G401 (cell line): ENCODE measurements at regions not wholly inside any gene's neighbourhood (a gene's known extent, or its start where the extent isn't known, plus 50 kb on each side); places are given as distances from the start of the nearest gene placed in this dataset.
"Not testable (repeated sequence)": the region's sequence is repeated elsewhere in the genome, so short reads cannot be mapped to it uniquely, and the experiment has no call there.

Source experiments
- DNase-seq: peaks from one replicate; pipeline ENCODE4 v3.0.0-alpha.2; 2015; ENCODE audit warnings: low spot score
- in situ Hi-C: cut with HindIII; loops from 2 replicates; pipeline ENCODE4 v1.10.0; 2016; ENCODE audit warnings: low sequenced_read_pairs, mixed read lengths

DNA sequence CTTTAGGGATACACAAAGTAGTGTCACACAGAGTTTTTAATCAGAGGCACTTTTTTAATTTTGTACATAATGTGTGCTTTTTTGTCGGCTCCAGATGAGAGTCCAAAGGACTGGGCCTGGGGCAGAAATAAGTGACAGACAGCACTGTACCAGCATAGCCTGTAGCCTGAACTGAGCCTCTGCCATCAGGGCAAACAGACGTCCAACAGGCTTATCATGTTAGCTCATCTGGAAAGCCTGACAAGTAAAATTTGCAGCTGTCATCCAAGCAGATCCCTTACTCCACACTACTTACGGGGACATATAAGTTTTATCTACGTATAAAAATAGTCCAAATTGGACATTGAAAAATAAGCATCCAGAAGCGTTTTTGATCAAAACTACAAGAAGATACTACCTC is 233.1 kb upstream of the GAS1 start:
- no peak for DNase-seq
- in situ Hi-C loops: no loop called here

DNA sequence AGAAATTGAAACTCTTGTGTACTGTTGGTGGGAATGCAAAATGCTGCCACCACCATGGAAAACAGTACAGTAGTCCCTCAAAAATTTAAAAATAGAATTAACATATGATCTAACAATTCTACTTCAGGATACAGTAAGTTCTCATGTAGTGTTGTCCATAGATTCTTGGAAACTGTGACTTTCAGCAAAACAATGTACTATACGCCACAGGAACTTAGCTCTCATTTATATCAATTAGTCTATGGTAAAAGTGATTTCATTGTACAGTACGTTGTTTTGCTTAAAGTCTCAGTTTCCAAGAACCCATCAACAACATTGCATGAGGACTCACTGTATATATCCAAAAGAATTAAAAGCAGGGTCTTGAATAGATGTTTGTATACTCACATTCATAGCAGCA is 233.5 kb upstream of the GAS1 start:
- DNase-seq: no peak
- in situ Hi-C loops: no loop called here

DNA sequence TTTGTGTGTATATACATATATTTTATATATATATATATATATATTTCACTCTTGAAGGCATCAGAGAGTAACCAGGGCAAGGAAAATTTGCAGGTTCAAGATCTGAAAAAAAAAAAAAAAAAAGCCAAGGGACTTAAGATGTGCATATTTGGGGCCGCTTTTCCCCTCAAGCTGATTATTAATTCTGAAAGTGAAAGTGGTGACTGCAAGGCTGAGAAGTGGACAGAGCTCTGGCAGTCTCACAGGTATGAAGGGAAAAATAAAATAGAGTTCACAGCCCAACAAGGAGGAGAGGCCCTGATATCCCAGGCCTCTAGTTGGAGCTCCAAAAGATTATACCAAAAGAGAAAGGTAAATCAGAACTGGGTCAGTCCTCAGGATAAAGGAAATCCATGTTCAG is 234.4 kb upstream of the GAS1 start:
- in situ Hi-C loops: no loop called here
- no peak for DNase-seq

DNA sequence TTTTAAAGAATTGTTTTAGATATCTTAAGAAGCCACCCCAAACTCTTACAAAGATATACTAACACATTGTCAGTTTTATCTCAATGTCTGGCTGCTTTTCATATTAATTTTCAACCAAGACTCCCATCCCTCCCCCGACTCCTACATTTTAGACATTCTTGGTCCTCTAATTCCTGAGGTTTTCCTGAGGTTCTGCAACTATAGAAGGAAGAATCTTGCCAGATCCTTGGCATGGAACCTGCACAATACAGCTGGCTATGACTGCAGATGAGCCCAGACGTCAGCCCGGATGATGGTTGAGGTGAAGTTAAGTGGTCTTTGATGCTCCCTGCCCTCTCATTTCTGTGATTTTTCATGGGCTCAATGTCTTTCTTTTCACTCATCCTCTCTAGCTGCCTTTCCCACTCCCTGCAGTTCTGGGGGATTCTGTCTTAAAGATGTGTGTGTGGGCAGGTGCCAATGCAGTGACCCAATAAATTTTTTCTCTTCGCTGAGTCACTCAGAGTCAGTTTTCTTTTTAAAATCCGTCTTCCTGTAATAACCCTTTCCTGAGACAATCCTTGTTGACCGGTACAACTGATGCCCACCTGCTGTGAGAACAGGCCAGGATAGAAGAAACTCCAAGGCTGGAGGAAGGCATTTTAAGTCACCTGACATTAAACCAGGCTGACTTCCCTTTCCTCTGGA is 237.8 kb upstream of the GAS1 start:
- in situ Hi-C loops: no loop called here
- no peak for DNase-seq

DNA sequence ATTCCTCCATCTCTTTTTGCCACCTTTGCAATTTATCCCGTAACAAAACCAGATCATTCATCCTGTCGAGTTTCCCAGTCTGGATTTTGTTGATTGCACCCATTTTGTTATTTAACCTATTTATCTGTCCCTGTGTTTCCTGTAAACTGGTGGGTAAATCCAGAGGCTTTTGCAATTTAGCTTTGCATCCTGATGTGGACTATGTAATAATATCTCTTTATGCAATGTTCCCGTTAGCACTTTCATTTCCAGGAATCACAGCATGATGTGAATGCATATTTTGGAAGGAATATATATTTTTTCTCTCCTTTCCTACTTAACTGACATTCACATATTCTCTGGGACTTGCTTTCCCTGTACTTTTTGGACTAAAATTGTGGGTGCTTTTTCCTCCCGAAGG is 240.3 kb upstream of the GAS1 start:
- in situ Hi-C loops: no loop called here
- DNase-seq: no peak

DNA sequence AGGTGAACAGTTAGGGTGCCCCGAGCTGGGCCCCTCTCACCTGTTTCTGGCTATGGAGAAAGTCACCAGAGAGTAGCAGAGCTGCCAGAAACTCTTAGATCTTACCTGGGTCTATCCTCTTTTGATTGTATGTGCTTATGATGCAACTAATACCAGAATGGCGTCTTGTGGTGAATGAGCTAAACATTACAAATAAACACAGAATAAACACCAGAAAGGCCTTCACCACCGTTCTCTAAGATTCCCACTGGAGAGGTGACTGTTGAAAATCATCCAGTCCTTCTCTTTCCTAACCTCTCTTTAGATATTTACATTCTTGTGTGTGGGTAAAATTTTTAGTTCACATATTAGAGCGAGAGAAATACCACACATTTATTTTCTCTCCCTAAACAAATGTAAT is 241.7 kb upstream of the GAS1 start:
- in situ Hi-C loops: no loop called here
- no peak for DNase-seq

DNA sequence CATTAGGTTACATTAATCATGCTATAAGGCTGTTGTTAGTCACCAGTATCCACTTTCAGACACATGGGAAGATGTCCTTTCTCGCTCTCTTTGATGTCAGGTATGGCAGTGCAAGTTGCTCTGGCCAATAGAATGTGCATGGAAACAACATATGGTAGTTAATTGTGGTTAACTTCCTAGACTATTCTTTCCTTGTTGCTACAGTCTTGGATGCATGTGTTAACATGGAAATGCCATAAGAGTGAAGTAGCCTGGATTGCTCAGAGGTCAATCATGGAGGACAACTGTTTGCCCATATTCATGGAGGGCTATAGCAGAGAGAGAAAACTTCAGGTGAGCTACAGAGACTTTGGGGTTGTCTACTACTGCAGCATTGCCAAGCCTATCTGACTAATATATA is 245.8 kb upstream of the GAS1 start:
- in situ Hi-C loops: no loop called here
- no peak for DNase-seq

DNA sequence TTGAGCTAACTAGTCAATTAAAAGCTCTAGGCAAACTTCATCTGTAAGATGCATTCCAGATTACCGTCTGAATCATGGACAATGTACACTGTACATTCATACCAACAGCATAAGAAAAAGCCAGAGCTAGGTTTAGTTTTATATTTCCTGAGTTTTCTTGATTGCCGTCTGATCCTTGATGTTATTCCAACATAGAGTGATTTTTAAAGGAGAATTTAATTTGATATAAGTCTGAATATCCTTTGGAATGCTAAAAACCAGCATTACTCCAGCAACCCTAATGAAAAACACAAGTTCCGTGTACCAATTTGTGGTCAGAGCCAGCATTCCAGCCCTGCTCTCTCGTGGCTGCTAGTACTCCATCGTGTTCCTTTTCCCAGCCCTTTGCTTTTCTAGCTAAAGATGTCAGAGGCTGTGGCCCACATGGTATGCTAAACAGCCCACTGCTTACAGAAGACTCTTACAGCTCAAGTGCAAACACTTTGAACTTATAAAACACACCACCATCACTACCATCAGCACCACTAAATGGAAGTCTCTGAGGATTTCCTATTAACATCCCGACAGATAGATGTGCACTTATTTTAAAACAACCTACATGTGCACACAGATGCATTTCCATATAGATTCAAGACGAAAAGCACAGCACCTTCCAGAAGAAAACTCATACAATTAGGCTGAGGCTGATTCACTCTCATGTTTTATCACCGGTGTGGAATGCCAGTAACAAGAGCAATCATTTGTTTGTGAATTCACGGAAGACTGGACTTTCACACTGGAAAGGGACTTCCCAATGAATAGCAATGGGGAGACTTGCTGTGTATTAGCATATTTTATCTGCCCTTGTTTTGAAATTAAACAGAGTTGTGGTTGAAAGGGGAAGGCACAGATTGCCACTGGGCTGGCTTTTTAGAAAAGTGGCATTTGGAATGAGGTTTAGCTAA is 246.9 kb upstream of the GAS1 start:
- in situ Hi-C loops: no loop called here
- no peak for DNase-seq

DNA sequence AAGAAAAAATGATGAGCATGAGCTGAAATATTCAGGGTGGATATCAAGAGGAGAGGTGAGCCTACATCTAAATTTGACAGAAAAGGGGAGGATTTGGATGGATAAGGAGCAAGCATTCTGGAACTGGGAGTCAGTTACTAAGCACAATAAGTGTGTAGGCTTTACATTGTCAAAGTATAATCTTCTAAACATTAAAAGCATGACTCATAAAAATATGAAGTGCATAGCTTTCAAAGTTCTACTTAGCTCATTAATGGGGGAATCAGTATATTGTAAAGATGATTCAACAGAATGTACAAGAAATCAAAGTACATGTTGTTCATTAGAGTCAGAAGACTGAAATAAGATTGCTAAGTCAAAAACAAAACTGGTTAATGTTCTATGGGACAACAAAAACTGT is 248.0 kb upstream of the GAS1 start:
- in situ Hi-C loops: no loop called here
- no peak for DNase-seq

DNA sequence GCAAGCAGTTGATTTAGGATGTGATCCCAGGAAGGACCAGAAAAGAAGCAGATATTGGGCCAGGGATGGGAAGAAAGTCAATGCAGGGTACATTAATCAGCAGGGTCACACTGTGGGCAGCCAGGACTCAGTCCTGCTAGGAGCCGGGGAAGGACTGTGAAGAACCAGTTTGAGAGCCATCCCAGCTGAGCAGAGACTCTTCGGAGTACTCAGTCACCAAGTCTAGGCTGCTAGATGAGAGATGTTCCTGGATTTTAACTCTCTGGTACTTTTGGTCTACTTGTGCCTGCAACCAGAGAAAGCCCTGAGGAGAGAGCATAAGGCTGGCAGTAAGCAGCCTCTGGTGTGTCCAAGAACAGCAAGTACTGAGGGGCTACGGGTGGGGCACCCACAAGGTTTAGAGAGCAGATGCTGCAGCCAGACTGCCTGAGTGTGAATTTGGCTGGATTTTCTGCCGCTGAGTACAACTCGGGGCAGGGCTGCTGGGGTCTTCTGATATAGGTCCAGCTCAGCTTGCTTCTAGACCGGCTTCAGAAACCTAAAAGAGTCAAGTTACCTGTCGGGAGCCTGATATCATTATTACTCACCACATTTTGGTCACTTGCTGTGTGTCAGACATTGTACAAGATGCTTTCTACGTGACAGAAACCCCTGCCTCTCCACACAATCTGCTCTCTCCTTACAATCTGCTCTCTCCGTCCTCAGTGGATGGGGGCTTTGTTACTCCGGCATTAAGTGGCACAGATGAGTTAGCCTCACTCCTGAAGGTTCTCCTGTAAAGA is 250.2 kb upstream of the GAS1 start:
- in situ Hi-C loops: no loop called here

DNA sequence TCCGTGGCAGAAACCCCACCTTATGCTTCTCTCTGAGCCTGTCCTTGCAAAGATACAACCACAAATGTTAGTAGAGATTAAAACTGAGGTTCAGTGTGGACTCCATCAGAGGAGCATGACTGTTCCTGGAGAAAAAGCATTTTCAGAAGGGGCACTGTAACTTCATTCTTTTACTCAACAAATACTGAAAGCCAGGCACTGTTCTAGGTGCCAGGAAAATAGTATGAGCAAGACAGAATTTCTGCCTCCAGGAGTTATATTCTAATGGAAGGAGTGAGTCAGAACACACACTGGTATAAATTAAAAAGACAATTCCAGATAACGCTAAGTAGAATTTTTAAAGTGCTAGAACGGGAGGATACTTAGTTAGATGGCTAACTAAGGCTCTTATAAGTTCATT is 251.4 kb upstream of the GAS1 start:
- in situ Hi-C loops: no loop called here
- no peak for DNase-seq

More for the DNA sequence above, 250.2 kb upstream of the GAS1 start:
- no peak for DNase-seq

DNA sequence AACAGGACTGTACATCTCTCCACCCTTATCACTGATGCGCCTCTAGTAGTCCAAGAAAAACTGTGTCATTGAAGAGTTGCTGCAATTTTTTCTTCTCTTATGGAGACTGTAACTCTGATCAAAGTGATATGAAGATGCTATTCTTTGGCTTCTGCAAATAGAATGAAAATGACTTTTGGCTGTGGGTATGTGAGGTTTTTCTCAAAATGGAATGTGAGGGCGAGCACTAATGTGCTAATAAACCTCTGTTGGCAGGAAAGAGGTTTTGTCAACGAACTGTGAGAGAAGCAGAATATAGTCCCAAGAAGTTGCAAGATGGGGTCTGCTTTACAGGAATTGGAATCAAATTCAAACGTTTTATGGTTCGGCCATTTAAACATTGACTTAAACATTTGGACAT is 252.0 kb upstream of the GAS1 start:
- in situ Hi-C loops: no loop called here
- DNase-seq: no peak

DNA sequence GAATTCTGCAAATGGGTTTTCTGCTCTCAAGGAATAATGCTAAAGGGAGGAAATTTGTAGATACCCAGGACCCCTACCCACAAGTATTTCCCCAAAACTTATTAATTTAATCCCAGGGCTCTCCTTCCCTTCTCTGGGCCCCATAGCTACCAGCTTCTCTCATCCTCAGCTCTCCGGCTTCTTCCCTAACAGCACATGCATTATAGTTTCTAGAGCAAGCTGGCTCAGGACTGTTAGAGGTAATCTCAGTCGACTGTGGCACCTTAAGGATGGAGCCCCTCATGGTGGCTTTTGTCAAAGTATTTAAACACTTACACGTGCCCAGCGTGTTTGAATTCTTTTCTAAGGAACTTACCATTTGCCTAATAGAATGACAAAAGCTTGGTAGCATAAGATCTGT is 252.5 kb upstream of the GAS1 start:
- in situ Hi-C loops: no loop called here

DNA sequence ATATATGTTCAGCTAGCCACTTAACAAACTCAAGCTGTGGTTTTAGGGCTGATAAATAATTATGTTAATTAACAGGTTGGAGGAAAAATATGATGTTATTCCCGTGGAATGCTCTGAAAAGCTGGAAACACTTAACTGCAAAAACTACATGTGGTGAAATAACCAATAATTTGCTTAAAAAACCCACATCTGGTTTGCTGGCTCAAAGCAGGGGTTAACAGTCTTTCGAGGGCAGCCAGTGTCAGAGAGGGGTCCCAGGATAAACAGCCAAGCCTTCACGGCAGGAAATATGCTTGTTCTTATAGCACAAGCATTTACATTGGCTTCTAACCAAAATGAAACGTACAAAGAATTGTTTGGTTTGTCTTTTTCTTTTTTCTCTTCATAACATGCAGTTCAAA is 254.0 kb upstream of the GAS1 start:
- no peak for DNase-seq
- in situ Hi-C loops: no loop called here

More for the DNA sequence above, 252.5 kb upstream of the GAS1 start:
- no peak for DNase-seq

DNA sequence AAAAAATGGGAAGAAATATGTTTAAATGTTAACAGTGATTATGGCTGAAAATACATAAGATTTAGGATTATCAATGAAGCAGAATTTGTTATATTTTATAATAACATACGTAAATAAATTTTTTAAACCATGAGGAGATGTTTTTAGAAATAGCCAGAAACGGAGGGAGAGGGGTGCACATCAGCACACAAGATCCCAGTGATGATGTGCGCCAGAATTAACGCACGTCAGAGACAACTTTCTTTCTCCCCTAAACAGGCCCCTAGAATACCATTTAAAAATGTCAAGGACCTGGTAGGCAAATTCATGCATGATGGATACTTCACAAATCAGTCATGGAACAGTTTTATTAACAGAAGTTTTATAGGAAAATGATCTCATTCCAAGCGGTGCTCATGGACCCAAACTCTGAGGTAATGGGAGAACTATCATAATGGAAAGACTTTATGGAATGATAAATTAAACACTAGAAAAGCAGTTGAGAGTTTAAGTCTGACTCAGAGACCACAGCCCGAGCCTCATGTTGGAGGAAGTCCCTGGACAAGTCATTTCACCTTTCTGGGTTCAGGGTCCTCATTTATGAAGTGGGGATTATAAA is 258.9 kb upstream of the GAS1 start:
- in situ Hi-C loops: no loop called here
- DNase-seq: no peak

DNA sequence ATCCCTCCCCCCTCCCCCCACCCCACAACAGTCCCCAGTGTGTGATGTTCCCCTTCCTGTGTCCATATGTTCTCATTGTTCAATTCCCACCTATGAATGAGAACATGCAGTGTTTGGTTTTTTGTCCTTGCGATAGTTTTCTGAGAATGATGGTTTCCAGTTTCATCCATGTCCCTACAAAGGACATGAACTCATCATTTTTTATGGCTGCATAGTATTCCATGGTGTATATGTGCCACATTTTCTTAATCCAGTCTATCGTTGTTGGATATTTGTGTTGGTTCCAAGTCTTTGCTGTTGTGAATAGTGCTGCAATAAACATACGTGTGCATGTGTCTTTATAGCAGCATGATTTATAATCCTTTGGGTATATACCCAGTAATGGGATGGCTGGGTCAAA is 263.4 kb upstream of the GAS1 start:
- in situ Hi-C loops, DNase-seq: not testable (repeated sequence)

DNA sequence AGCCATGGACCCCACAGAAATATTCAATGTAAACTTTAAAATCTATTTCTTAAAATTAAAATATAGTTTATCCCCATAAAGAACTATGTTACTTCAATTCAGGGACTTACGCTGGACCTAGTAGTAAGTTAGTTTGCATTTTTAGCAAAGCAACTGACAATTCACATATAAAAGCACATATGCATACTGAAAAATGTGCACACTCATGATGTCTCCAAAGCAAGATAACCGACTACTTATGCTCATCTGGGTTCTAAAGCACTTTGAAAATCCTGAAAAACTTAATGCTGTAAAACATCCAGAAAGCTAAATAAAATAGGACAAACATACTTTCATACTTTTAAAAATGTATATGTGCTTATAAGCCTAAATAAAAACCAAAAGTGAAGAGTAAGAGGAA is 264.4 kb upstream of the GAS1 start:
- in situ Hi-C loops: no loop called here
- no peak for DNase-seq

DNA sequence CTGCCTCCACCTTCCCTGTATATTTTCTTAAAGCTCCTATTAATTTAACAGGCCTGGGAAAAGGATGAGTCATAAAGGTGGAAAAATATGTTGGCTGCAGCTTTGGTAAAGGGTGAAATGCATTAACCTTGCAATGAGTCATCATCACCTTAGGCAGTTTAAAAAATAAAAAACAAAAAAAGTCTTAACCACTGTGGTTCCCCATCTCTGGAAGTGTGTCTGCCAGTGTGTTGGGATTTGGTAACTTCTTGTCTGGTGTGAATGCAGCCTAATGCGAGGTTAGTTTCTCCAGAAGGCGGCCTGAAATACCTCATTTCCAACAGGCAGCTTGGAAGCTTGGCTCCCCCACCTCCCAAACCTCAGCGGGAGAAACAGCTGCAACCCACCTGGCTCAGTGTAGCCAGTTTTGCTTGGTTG is 265.3 kb upstream of the GAS1 start:
- DNase-seq: no peak
- in situ Hi-C loops: no loop called here

DNA sequence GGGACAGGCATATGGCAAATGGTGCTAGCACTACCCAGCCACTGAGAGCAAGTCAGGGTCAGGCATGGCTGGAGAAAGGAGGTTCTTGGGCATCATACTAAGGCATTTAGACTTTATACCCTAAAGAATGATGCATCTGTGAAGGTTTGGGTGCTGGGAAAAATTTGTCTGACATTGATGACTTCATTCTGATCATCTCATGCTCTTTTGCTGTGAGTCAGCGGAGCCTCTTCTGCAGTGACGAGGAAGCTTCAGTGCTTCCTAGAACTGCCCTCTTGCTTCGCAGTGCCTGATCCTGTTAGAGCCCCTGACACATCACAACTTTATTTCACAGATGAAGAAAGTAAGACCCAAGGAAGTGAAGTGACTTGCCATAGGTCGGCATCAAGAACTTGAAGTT is 266.6 kb upstream of the GAS1 start:
- in situ Hi-C loops: no loop called here
- DNase-seq: no peak

DNA sequence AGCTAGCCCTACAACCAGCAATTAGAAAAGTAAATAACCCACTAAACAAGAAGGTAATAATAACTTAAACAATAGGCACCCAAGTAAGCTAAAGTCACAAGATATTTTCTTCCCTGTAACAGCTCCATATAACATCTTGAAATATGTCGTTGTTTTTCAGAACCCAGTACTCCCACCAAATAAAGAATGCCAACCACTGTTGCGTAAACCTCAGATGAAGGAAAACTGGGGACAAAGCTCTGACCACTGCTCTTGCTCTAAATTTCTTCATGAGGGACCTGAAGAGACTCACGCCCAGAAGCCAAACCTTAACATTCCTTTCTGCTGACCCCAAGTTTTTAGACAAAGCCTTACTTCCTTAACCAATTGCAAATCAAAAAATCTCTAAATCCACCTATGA is 267.7 kb upstream of the GAS1 start:
- DNase-seq: no peak
- in situ Hi-C loops: no loop called here
